Trophoblast cell (in vitro differentiated cells and primary cell): ENCODE measurements at regions not wholly inside any gene's neighbourhood (a gene's known extent, or its start where the extent isn't known, plus 50 kb on each side); places are given as distances from the start of the nearest gene placed in this dataset.

Experiments used
- DNase-seq, 2 donors: peaks; one replicate each; pipeline ENCODE4 v3.0.0-alpha.2; 2016
- H2AFZ ChIP-seq: 2 replicates; pipeline ENCODE4 v1.6.1; 2013; ENCODE audit warnings: low read length, moderate library complexity, mild to moderate bottlenecking; ENCODE audit not compliant: insufficient read depth, poor library complexity
- H2AK5ac ChIP-seq: 2 replicates; pipeline ENCODE4 v1.6.1; 2013; ENCODE audit warnings: mild to moderate bottlenecking, low read length
- H2BK120ac ChIP-seq: 2 replicates; pipeline ENCODE4 v1.6.1; 2013; ENCODE audit warnings: low read length, mild to moderate bottlenecking, moderate library complexity; ENCODE audit not compliant: insufficient read depth, poor library complexity
- H2BK12ac ChIP-seq: 2 replicates; pipeline ENCODE4 v1.6.1; 2013; ENCODE audit warnings: mild to moderate bottlenecking, low read length, moderate library complexity
- H2BK5ac ChIP-seq: 2 replicates; pipeline ENCODE4 v1.6.1; 2013; ENCODE audit warnings: low read length, low read depth, moderate library complexity, mild to moderate bottlenecking; ENCODE audit not compliant: poor library complexity
- H3K14ac ChIP-seq: 2 replicates; pipeline ENCODE4 v1.6.1; 2013; ENCODE audit warnings: mild to moderate bottlenecking, low read length
- H3K18ac ChIP-seq: 2 replicates; pipeline ENCODE4 v1.6.1; 2013; ENCODE audit warnings: mild to moderate bottlenecking, low read length
- H3K23ac ChIP-seq: 2 replicates; pipeline ENCODE4 v1.6.1; 2013; ENCODE audit warnings: low read length
- H3K27ac ChIP-seq: 2 replicates; pipeline ENCODE4 v1.5.1; 2013; ENCODE audit warnings: low read depth, mild to moderate bottlenecking, inconsistent platforms, low read length, moderate library complexity
- H3K27me3 ChIP-seq: 2 replicates; pipeline ENCODE4 v1.6.1; 2013; ENCODE audit warnings: inconsistent platforms, mild to moderate bottlenecking, low read length, moderate library complexity; ENCODE audit not compliant: insufficient read depth
- H3K36me3 ChIP-seq, 2 experiments: 1 replicate in 1 of 2; 2 replicates in 1 of 2; pipeline ENCODE4 v1.6.1; 2013; ENCODE audit warnings: low read length in 2 of 2, mild to moderate bottlenecking in 2 of 2, moderate library complexity in 1 of 2; ENCODE audit not compliant: insufficient read depth in 2 of 2, control insufficient read depth in 1 of 2
- H3K4ac ChIP-seq: 2 replicates; pipeline ENCODE4 v1.6.1; 2013; ENCODE audit warnings: low read depth, mild to moderate bottlenecking, low read length, moderate library complexity
- H3K4me1 ChIP-seq, 2 experiments: 1 replicate in 1 of 2; 2 replicates in 1 of 2; pipeline ENCODE4 v1.6.1; 2013; ENCODE audit warnings: low read length in 2 of 2, mild to moderate bottlenecking in 2 of 2, moderate library complexity in 1 of 2; ENCODE audit not compliant: insufficient read depth in 2 of 2, control insufficient read depth in 1 of 2
- H3K4me2 ChIP-seq: 2 replicates; pipeline ENCODE4 v1.6.1; 2013; ENCODE audit warnings: inconsistent platforms, mild to moderate bottlenecking, low read length, moderate library complexity
- H3K4me3 ChIP-seq: 2 replicates; pipeline ENCODE4 v1.5.1; 2013; ENCODE audit warnings: mild to moderate bottlenecking, low read depth, low read length, inconsistent platforms
- H3K79me1 ChIP-seq: one replicate; pipeline ENCODE4 v1.6.1; 2013; ENCODE audit warnings: low read length
- H3K79me2 ChIP-seq: 2 replicates; pipeline ENCODE4 v1.6.1; 2013; ENCODE audit warnings: low read length, mild to moderate bottlenecking; ENCODE audit not compliant: control insufficient read depth, insufficient read depth, poor library complexity
- H3K9ac ChIP-seq: 2 replicates; pipeline ENCODE4 v1.6.1; 2013; ENCODE audit warnings: mild to moderate bottlenecking, low read length
- H3K9me3 ChIP-seq: 2 replicates; pipeline ENCODE4 v1.6.1; 2013; ENCODE audit warnings: low read depth, mild to moderate bottlenecking, control low read depth, inconsistent platforms, low read length; ENCODE audit not compliant: insufficient read depth
- H4K12ac ChIP-seq: 2 replicates; pipeline ENCODE4 v1.6.1; 2013; ENCODE audit warnings: low read depth, mild to moderate bottlenecking, low read length, moderate library complexity
- H4K8ac ChIP-seq: 2 replicates; pipeline ENCODE4 v1.6.1; 2013; ENCODE audit warnings: low read depth, mild to moderate bottlenecking, low read length, moderate library complexity
- H4K91ac ChIP-seq: one replicate; pipeline ENCODE4 v1.6.1; 2013; ENCODE audit warnings: low read depth, mild to moderate bottlenecking, low read length, moderate library complexity
- WGBS: extraction: QIAGEN DNeasy Blood & Tissue Kit; methylation state at CpG from one replicate; pipeline ENCODE4 v1.1.7; 2013; ENCODE audit warnings: missing lambda C conversion rate; ENCODE audit not compliant: insufficient read length, insufficient coverage; ENCODE audit errors: extremely low coverage; 5-methylcytosine and 5-hydroxymethylcytosine counted together

GRCh38 chr18:40222776-40223175, 1732.3 kb upstream of the PIK3C3 start:
- Histone ChIP-seq H4K91ac (no peak overlapping the region), H2BK5ac (no peak overlapping the region), H3K18ac (no peak overlapping the region), H3K27ac (no peak overlapping the region), H2BK120ac (no peak overlapping the region), H3K9ac (no peak overlapping the region), H2BK12ac (no peak overlapping the region), H3K79me2 (no peaks in the 10 kb centered on the region), H2AK5ac (no peak overlapping the region), H3K4me1 (no peaks in the 10 kb centered on the region), H3K4me2 (no peak overlapping the region), H3K14ac (no peak overlapping the region), H3K36me3 (no peaks in the 10 kb centered on the region), H4K12ac (no peak overlapping the region), H3K4me3 (no peak overlapping the region), H3K79me1 (no peaks in the 10 kb centered on the region), H3K23ac (no peak overlapping the region), H3K27me3 (no peaks in the 10 kb centered on the region), H3K9me3 (no peaks in the 10 kb centered on the region), H4K8ac (no peak overlapping the region), H2AFZ (no peak overlapping the region), H3K4ac (no peak overlapping the region)
- WGBS: no CpG with 5 or more reads among the region's 1 CpG
- no peak for DNase-seq

GRCh38 chr18:40216856-40217255, 1738.2 kb upstream of the PIK3C3 start:
- no peak overlapping the region for H3K18ac ChIP-seq
- DNase-seq: no peak
- H2BK5ac ChIP-seq: no peak overlapping the region
- no peak overlapping the region for H3K4me3 ChIP-seq
- no peak overlapping the region for H4K8ac ChIP-seq
- no peak overlapping the region for H4K91ac ChIP-seq
- no peaks in the 10 kb centered on the region for H3K36me3 ChIP-seq
- no peaks in the 10 kb centered on the region for H3K79me2 ChIP-seq
- WGBS: no CpG with 5 or more reads among the region's 1 CpG
- H3K23ac ChIP-seq: no peak overlapping the region
- H4K12ac ChIP-seq: no peak overlapping the region
- no peak overlapping the region for H3K4ac ChIP-seq
- H2AK5ac ChIP-seq: no peak overlapping the region
- no peak overlapping the region for H3K9ac ChIP-seq
- H3K27me3 ChIP-seq: no peaks in the 10 kb centered on the region
- no peak overlapping the region for H2BK120ac ChIP-seq
- no peak overlapping the region for H3K14ac ChIP-seq
- no peak overlapping the region for H2AFZ ChIP-seq
- no peak overlapping the region for H3K27ac ChIP-seq
- no peak overlapping the region for H3K4me2 ChIP-seq
- no peaks in the 10 kb centered on the region for H3K4me1 ChIP-seq
- H3K9me3 ChIP-seq: no peaks in the 10 kb centered on the region
- H3K79me1 ChIP-seq: no peaks in the 10 kb centered on the region
- H2BK12ac ChIP-seq: no peak overlapping the region

DNA sequence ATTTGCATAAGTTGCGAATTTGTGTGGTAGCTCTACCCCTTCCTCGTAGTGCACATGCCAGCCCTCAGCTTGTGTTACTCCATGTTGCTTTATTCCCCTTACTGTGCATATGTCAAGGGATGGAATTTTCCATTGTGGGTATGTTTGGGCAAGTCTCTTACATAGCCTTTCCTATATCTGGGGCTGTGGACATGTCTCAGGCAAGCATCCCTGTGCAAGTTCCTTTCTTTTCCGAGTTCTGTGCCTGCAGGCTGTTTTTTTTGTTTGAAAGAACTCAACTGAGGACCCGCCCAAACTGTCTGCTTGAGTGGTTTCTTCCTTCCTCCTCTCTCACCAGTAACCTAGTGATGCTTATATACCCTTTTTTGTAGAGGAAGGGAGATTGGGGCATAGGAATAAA, 1739.1 kb upstream of the PIK3C3 start:
- no peak overlapping the region for H3K18ac ChIP-seq
- no peak overlapping the region for H3K23ac ChIP-seq
- no peak overlapping the region for H4K12ac ChIP-seq
- no peak overlapping the region for H3K14ac ChIP-seq
- no peak overlapping the region for H3K9ac ChIP-seq
- no peak overlapping the region for H2AFZ ChIP-seq
- no peaks in the 10 kb centered on the region for H3K79me1 ChIP-seq
- no peaks in the 10 kb centered on the region for H3K79me2 ChIP-seq
- no peak overlapping the region for H2AK5ac ChIP-seq
- peak overlapping the region; percentile 23 for H4K8ac ChIP-seq
- no peaks in the 10 kb centered on the region for H3K9me3 ChIP-seq
- no peaks in the 10 kb centered on the region for H3K4me1 ChIP-seq
- no peak overlapping the region for H3K4me2 ChIP-seq
- no peak overlapping the region for H3K4me3 ChIP-seq
- no peaks in the 10 kb centered on the region for H3K27me3 ChIP-seq
- H2BK120ac ChIP-seq: no peak overlapping the region
- H3K27ac ChIP-seq: no peak overlapping the region
- H3K36me3 ChIP-seq: no peaks in the 10 kb centered on the region
- H2BK5ac ChIP-seq: no peak overlapping the region
- no peak overlapping the region for H3K4ac ChIP-seq
- peak in 1 of 2 donors; percentile 16 for DNase-seq
- H4K91ac ChIP-seq: peak overlapping the region; percentile 51
- no peak overlapping the region for H2BK12ac ChIP-seq
- no CpG with 5 or more reads among the region's 4 CpGs for WGBS

DNA sequence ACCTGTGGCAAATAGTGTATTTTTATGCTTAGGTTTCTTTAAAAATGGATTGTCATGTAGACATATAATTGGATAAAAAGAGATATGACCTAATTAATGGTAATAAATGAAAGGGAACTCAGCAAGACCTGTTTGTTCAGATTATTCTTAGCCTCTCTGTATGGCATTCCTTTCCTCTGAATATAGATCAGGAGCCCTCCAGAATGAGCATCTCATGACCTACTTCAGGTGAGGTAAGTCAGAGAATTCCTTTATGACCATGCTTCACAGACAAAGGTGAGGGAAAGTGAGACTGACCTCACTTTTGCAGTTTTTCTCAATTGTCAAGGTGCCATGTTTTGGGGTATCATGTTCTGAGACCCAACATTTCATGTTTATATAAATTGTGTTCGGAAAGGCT, 1744.3 kb upstream of the PIK3C3 start:
- peak; percentile 3 to 39 for DNase-seq
- Histone ChIP-seq H3K79me1 (no peaks in the 10 kb centered on the region), H4K12ac (no peak overlapping the region), H3K4ac (no peak overlapping the region), H3K36me3 (no peaks in the 10 kb centered on the region), H3K14ac (no peak overlapping the region), H2AK5ac (no peak overlapping the region), H3K9me3 (no peaks in the 10 kb centered on the region), H3K9ac (no peak overlapping the region), H4K8ac (no peak overlapping the region), H3K18ac (no peak overlapping the region), H3K4me2 (no peak overlapping the region), H4K91ac (no peak overlapping the region), H2AFZ (no peak overlapping the region), H3K79me2 (no peaks in the 10 kb centered on the region), H2BK120ac (no peak overlapping the region), H2BK5ac (no peak overlapping the region), H2BK12ac (no peak overlapping the region), H3K27ac (no peak overlapping the region), H3K4me1 (no peaks in the 10 kb centered on the region), H3K23ac (no peak overlapping the region), H3K27me3 (no peaks in the 10 kb centered on the region), H3K4me3 (no peak overlapping the region)
- WGBS: no CpG with 5 or more reads among the region's 1 CpG
